Neutrophil (primary cell): ENCODE measurements at regions not wholly inside any gene's neighbourhood (a gene's known extent, or its start where the extent isn't known, plus 50 kb on each side); places are given as distances from the start of the nearest gene placed in this dataset.

Experiments
- H3K27ac ChIP-seq: fragments of 200-600 bp; sonication (generic); 2 replicates; pipeline ENCODE4 v1.5.1; 2016; ENCODE audit warnings: mild to moderate bottlenecking, moderate library complexity
- H3K27me3 ChIP-seq: fragments of 200-600 bp; sonication (generic); 2 replicates; pipeline ENCODE4 v1.6.0; 2016; ENCODE audit warnings: mild to moderate bottlenecking
- H3K36me3 ChIP-seq: fragments of 200-600 bp; sonication (generic); 2 replicates; pipeline ENCODE4 v1.5.1; 2017
- H3K4me1 ChIP-seq, 2 experiments: fragments of 200-600 bp in 1 of 2; sonication (generic) in 1 of 2; 1 replicate in 1 of 2; 2 replicates in 1 of 2; pipeline versions ENCODE4 v1.5.1 to v1.6.1; 2013 to 2016; ENCODE audit warnings: low read depth in 1 of 2, low read length in 1 of 2, mild to moderate bottlenecking in 1 of 2, moderate library complexity in 1 of 2; ENCODE audit not compliant: control insufficient read depth in 1 of 2, insufficient read depth in 1 of 2
- H3K4me3 ChIP-seq, 2 experiments: fragments of 200-600 bp in 1 of 2; sonication (generic) in 1 of 2; 1 replicate in 1 of 2; 2 replicates in 1 of 2; pipeline ENCODE4 v1.5.1; 2013 to 2016; ENCODE audit warnings: low read depth in 1 of 2, low read length in 1 of 2, mild to moderate bottlenecking in 1 of 2, moderate library complexity in 1 of 2
- H3K9me3 ChIP-seq: fragments of 200-600 bp; sonication (generic); 2 replicates; pipeline ENCODE4 v1.5.1; 2016
- TF ChIP-seq, protein P1 (sequence below): fragments of 200-600 bp; sonication (generic); IDR thresholded peaks from 2 replicates; pipeline ENCODE4 v1.5.1; 2016; ENCODE audit warnings: antibody characterized with exemption

DNA sequence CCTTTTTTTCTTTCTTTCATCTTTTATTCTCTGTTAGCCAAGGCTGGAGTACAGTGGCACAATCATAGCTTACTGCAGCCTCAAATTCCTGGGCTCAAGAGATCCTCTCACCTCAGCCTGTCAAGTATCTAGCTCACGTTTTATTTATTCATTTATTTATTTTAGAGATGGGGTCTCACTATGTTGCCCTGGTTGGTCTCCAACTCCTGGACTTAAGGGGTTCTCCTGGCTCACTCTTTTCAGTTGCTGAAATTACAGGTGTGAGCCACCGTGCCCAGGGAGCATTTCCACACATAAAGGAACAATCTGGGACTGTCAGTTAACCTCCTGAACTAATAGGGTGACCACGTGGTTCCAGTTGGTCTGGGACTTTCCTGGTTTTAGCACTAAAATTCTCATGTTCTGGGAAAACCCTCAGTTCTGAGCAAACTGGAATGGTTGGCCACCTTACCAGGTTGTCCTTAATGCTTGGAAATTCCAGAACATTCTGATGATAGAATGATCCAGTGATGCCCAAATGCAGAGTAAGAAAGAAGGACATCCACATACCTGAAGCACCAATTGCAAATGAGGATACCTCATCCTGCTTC lies 105.5 kb upstream of the ZNF217 start:
- no peaks in the 10 kb centered on the region for H3K27me3 ChIP-seq
- H3K4me1 ChIP-seq: peaks cover 15 to 19% of the 10 kb centered on the region in 2 experiments
- H3K27ac ChIP-seq: peak overlapping the region; percentile 12
- H3K4me3 ChIP-seq: no peak overlapping the region
- H3K36me3 ChIP-seq: no peaks in the 10 kb centered on the region
- no peaks in the 10 kb centered on the region for H3K9me3 ChIP-seq
- TF ChIP-seq, protein P1, sequence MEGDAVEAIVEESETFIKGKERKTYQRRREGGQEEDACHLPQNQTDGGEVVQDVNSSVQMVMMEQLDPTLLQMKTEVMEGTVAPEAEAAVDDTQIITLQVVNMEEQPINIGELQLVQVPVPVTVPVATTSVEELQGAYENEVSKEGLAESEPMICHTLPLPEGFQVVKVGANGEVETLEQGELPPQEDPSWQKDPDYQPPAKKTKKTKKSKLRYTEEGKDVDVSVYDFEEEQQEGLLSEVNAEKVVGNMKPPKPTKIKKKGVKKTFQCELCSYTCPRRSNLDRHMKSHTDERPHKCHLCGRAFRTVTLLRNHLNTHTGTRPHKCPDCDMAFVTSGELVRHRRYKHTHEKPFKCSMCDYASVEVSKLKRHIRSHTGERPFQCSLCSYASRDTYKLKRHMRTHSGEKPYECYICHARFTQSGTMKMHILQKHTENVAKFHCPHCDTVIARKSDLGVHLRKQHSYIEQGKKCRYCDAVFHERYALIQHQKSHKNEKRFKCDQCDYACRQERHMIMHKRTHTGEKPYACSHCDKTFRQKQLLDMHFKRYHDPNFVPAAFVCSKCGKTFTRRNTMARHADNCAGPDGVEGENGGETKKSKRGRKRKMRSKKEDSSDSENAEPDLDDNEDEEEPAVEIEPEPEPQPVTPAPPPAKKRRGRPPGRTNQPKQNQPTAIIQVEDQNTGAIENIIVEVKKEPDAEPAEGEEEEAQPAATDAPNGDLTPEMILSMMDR: no peak

DNA sequence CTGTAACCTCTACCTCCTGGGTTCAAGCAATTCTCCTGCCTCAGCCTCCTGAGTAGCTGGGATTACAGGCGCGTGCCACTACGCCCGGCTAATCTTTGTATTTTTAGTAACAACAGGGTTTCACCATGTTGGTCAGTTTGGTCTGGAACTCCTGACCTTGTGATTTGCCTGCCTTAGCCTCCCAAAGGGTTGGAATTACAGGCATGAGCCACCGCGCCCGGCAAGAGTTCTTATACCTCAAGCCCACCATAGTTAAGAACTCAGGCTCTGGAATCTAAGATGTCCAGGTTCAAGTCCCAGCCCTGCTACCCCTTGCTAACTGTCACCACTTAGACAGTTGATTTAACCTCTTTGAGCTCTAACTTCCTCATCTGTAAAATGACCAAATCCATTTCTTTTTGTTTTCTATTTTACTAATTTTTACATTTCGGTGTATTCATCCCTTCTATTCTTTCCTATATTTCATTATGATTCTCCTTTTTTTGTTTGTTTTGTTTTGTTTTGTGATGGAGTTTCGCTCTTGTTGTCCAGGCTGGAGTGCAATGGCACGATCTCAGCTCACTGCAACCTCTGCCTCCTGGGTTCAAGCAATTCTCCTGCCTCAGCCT lies 104.8 kb upstream of the ZNF217 start:
- Histone ChIP-seq H3K4me3 (no peak overlapping the region), H3K27me3 (no peaks in the 10 kb centered on the region), H3K9me3 (no peaks in the 10 kb centered on the region), H3K36me3 (no peaks in the 10 kb centered on the region), H3K27ac (no peak overlapping the region), H3K4me1 (peaks cover 15 to 19% of the 10 kb centered on the region in 2 experiments)
- TF ChIP-seq, protein P1: no peak

DNA sequence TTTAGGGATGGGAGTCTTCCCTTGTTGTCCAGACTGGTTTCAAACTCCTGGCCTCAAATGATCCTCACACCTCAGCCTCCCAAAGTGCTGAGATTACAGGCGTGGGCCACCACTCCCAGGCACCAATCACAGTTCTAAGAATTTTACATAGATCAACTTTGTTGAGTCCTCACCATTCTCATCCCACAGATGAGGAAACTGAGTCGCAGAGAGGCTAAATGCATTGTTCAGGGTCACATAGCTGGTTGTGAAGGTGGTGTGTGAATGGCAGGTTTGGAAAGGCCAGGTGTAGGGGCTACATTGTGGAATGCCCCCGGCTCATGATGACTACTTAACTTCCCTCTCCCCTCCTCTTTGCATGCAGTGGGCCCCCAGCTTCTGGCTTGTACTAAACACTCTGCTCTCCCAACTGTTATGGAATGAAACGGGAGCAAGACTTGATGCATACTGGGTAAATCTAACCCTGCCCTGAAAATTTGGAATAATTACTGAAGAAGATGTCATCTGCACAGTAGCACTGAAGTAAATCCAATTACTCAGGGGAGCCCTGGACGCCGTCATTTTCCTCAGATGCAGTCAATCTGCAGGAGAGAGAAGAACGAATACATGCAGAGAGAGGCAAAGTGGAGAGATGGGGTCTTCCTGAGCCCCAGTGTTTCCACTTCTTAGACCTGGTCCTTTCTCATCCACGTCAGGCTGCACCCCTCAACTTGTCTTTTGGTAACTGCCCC lies 102.3 kb upstream of the ZNF217 start:
- no peaks in the 10 kb centered on the region for H3K36me3 ChIP-seq
- H3K27ac ChIP-seq: no peak overlapping the region
- no peak overlapping the region for H3K4me3 ChIP-seq
- peaks cover 14 to 21% of the 10 kb centered on the region in 2 experiments for H3K4me1 ChIP-seq
- H3K9me3 ChIP-seq: no peaks in the 10 kb centered on the region
- no peaks in the 10 kb centered on the region for H3K27me3 ChIP-seq
- TF ChIP-seq, protein P1: no peak

DNA sequence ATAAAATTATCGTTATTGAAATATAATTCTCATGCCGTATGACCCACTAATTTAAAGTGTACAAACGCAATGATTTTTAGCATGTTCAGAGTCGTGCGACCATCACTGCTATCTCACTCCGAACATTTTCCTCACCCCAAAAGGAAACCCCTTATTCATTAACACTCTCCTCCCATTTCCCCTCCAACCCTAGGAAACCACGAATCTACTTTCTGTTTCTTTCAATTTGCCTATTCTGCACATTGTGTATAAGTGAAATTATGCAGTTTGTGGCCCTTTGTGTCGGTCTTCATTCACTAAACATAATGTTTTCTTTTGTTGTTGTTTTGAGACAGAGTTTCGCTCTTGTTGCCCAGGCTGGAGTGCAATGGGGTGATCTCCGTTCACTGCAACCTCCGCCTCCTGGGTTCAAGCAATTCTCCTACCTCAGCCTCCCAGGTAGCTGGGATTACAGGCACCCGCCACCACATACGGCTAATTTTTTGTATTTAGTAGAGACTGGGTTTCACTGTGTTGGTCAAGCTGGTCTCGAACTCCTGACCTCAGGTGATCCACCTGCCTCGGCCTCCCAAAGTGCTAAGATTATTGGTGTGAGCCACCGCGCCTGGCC lies 99.7 kb upstream of the ZNF217 start:
- no peaks in the 10 kb centered on the region for H3K9me3 ChIP-seq
- H3K27ac ChIP-seq: no peak overlapping the region
- no peaks in the 10 kb centered on the region for H3K36me3 ChIP-seq
- no peaks in the 10 kb centered on the region for H3K27me3 ChIP-seq
- TF ChIP-seq, protein P1: no peak
- H3K4me3 ChIP-seq: no peak overlapping the region
- H3K4me1 ChIP-seq: peaks cover 0 to 4% of the 10 kb centered on the region in 2 experiments

DNA sequence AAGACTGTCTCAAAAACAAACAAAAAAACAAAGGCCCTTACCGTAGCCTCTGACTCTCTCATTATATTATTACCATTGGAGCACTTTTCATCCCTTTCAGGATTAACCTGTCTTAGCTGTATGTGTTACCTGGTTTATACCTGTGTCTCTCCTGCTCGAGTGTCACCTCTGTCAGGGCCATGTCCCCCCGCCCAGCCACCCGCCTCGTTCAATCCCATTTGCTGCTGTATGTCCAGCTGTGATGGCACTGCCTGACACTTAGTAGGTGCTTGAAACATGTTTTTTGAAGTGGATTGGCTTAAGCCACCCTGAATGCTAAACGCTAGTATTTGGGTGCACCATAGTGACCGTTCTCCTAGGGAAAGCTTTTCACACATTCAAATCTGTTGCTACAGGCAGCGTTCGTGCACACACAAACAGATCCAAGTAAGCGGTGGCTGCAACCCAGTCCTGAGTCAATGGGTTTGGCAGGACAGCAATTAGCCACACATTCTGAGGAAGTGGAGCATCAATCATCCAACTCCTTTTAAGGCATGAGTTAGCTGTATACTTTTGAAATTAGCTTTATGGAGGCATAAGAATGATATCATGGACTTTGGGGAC lies 98.9 kb upstream of the ZNF217 start:
- Histone ChIP-seq H3K4me1 (peaks cover 0 to 4% of the 10 kb centered on the region in 2 experiments), H3K4me3 (no peak overlapping the region), H3K27ac (no peak overlapping the region), H3K9me3 (no peaks in the 10 kb centered on the region), H3K27me3 (no peaks in the 10 kb centered on the region), H3K36me3 (no peaks in the 10 kb centered on the region)
- TF ChIP-seq, protein P1: no peak
